ENCODE measurements at regions not wholly inside any gene's neighbourhood (a gene's known extent, or its start where the extent isn't known, plus 50 kb on each side); places are given as distances from the start of the nearest gene placed in this dataset.

GRCh38 chr4:116882503-116882902 lies 202.9 kb downstream of the TRAM1L1 start:
- BruUV-seq (replicated peaks) = no TSS peak
- Mint-ChIP-seq H3K27ac (ENCODE audit: unreplicated experiment) (no peak overlapping the region), H3K9me3 (ENCODE audit: low read depth, unreplicated experiment) (no peaks in the 10 kb centered on the region), H3K36me3 (ENCODE audit: insufficient read depth, unreplicated experiment) (no peaks in the 10 kb centered on the region), H3K27me3 (ENCODE audit: unreplicated experiment) (no peaks in the 10 kb centered on the region), H3K4me3 (ENCODE audit: low read depth, unreplicated experiment) (no peak overlapping the region), H3K4me1 (ENCODE audit: low read depth, unreplicated experiment) (no peaks in the 10 kb centered on the region)
- TF ChIP-seq, protein P1, sequence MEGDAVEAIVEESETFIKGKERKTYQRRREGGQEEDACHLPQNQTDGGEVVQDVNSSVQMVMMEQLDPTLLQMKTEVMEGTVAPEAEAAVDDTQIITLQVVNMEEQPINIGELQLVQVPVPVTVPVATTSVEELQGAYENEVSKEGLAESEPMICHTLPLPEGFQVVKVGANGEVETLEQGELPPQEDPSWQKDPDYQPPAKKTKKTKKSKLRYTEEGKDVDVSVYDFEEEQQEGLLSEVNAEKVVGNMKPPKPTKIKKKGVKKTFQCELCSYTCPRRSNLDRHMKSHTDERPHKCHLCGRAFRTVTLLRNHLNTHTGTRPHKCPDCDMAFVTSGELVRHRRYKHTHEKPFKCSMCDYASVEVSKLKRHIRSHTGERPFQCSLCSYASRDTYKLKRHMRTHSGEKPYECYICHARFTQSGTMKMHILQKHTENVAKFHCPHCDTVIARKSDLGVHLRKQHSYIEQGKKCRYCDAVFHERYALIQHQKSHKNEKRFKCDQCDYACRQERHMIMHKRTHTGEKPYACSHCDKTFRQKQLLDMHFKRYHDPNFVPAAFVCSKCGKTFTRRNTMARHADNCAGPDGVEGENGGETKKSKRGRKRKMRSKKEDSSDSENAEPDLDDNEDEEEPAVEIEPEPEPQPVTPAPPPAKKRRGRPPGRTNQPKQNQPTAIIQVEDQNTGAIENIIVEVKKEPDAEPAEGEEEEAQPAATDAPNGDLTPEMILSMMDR (IDR thresholded peaks at IDR 0.05; ENCODE audit: unreplicated experiment) = no peak
- intact Hi-C loops (cut with micrococcal nuclease; ENCODE audit: unreplicated experiment) = no loop called here
- no peak for DNase-seq
- CTCF ChIA-PET = no interaction called here

GRCh38 chr4:116881077-116881476 lies 204.3 kb downstream of the TRAM1L1 start:
- Mint-ChIP-seq H3K27ac (ENCODE audit: unreplicated experiment) (no peak overlapping the region), H3K9me3 (ENCODE audit: low read depth, unreplicated experiment) (no peaks in the 10 kb centered on the region), H3K36me3 (ENCODE audit: insufficient read depth, unreplicated experiment) (no peaks in the 10 kb centered on the region), H3K27me3 (ENCODE audit: unreplicated experiment) (no peaks in the 10 kb centered on the region), H3K4me1 (ENCODE audit: low read depth, unreplicated experiment) (no peaks in the 10 kb centered on the region), H3K4me3 (ENCODE audit: low read depth, unreplicated experiment) (no peak overlapping the region)
- intact Hi-C loops (cut with micrococcal nuclease; ENCODE audit: unreplicated experiment) = no loop called here
- TF ChIP-seq, protein P1 (IDR thresholded peaks at IDR 0.05; ENCODE audit: unreplicated experiment) = no peak
- CTCF ChIA-PET = no interaction called here
- no TSS peak for BruUV-seq (replicated peaks)
- DNase-seq = no peak

GRCh38 chr4:116880625-116881024 lies 204.8 kb downstream of the TRAM1L1 start:
- CTCF ChIA-PET = no interaction called here
- Mint-ChIP-seq H3K27ac (ENCODE audit: unreplicated experiment) (no peak overlapping the region), H3K9me3 (ENCODE audit: low read depth, unreplicated experiment) (no peaks in the 10 kb centered on the region), H3K36me3 (ENCODE audit: insufficient read depth, unreplicated experiment) (no peaks in the 10 kb centered on the region), H3K27me3 (ENCODE audit: unreplicated experiment) (no peaks in the 10 kb centered on the region), H3K4me1 (ENCODE audit: low read depth, unreplicated experiment) (no peaks in the 10 kb centered on the region), H3K4me3 (ENCODE audit: low read depth, unreplicated experiment) (no peak overlapping the region)
- no peak for DNase-seq
- TF ChIP-seq, protein P1 (IDR thresholded peaks at IDR 0.05; ENCODE audit: unreplicated experiment) = no peak
- intact Hi-C loops (cut with micrococcal nuclease; ENCODE audit: unreplicated experiment) = no loop called here
- BruUV-seq (replicated peaks) = no TSS peak

DNA sequence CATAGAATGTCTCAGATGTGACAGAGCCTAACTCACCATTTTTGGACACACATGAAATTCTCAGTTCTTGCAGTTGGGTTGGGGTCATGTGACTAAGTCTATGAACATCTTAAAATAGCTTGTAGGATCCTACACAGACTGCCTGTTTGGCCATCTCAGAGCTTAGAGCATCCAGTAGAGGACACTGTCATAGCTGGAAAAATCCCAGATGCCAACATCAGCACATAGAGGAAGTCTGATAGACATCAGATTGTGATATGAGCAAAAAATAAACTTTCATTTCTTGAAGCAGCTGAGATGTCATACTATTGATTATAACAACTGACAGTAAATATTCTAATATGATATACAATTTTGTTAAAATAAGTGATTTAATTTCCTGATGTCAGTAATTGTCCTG lies 207.1 kb downstream of the TRAM1L1 start:
- H3K27me3 Mint-ChIP-seq (ENCODE audit: unreplicated experiment) = no peaks in the 10 kb centered on the region
- BruUV-seq (replicated peaks) = no TSS peak
- TF ChIP-seq, protein P1 (IDR thresholded peaks at IDR 0.05; ENCODE audit: unreplicated experiment) = no peak
- no peaks in the 10 kb centered on the region for H3K4me1 Mint-ChIP-seq (ENCODE audit: low read depth, unreplicated experiment)
- H3K27ac Mint-ChIP-seq (ENCODE audit: unreplicated experiment) = no peak overlapping the region
- no peaks in the 10 kb centered on the region for H3K9me3 Mint-ChIP-seq (ENCODE audit: low read depth, unreplicated experiment)
- DNase-seq = no peak
- H3K4me3 Mint-ChIP-seq (ENCODE audit: low read depth, unreplicated experiment) = no peak overlapping the region
- H3K36me3 Mint-ChIP-seq (ENCODE audit: insufficient read depth, unreplicated experiment) = no peaks in the 10 kb centered on the region
- CTCF ChIA-PET = interaction anchor here (0.5 kb wide), 1 partner anchor 149 kb away, joined by 3 read pairs; no protein-coding TSS in a partner anchor
- intact Hi-C loops (cut with micrococcal nuclease; ENCODE audit: unreplicated experiment) = no loop called here
